ENCODE measurements at regions not wholly inside any gene's neighbourhood (a gene's known extent, or its start where the extent isn't known, plus 50 kb on each side); places are given as distances from the start of the nearest gene placed in this dataset.

GRCh38 chr1:22319608-22320007 is 132.0 kb upstream of the ZBTB40 start:
- Histone ChIP-seq H3K27me3 (ENCODE audit: control insufficient read depth, insufficient read depth, low read length) (peaks cover 5% of the 10 kb centered on the region), H3K4me3 (ENCODE audit: low read depth, low read length) (no peak overlapping the region), H3K36me3 (ENCODE audit: control insufficient read depth, insufficient read depth, low read length) (no peaks in the 10 kb centered on the region)
- no peak for FAIRE-seq
- DNase-seq (ENCODE audit: low read depth), result no peak
- no peak for TF ChIP-seq CTCF (IDR thresholded peaks at IDR 0.05; ENCODE audit: insufficient read depth, low read length, severe bottlenecking)

GRCh38 chr1:22320587-22321344 is 130.9 kb upstream of the ZBTB40 start:
- TF ChIP-seq CTCF (IDR thresholded peaks at IDR 0.05; ENCODE audit: insufficient read depth, low read length, severe bottlenecking), result no peak
- H3K4me3 ChIP-seq (ENCODE audit: low read depth, low read length), result no peak overlapping the region
- DNase-seq (ENCODE audit: low read depth) (no peak), FAIRE-seq (no peak)
- H3K27me3 ChIP-seq (ENCODE audit: control insufficient read depth, insufficient read depth, low read length), result peaks cover 7% of the 10 kb centered on the region
- no peaks in the 10 kb centered on the region for H3K36me3 ChIP-seq (ENCODE audit: control insufficient read depth, insufficient read depth, low read length)

DNA sequence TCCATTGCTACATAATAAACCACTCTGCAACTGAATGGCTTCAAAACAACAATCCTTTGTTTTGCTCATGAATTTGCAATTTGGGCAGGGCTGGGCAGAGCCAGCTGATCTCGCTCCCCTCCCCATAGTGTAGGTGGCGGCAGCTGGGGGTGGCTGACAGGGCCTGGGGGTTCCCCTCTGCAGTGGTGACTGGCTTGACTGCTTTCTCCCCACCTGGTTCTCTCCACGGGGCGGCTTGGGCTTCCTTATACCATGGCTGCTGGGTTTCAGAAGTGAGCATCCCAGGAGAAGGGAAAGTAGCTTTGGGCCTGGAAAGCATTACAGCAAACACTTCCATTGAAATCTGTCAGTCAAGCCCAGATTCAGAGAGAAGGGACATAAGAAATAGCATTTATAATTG is 129.7 kb upstream of the ZBTB40 start:
- FAIRE-seq, result no peak
- Histone ChIP-seq H3K36me3 (ENCODE audit: control insufficient read depth, insufficient read depth, low read length) (no peaks in the 10 kb centered on the region), H3K4me3 (ENCODE audit: low read depth, low read length) (no peak overlapping the region), H3K27me3 (ENCODE audit: control insufficient read depth, insufficient read depth, low read length) (peaks cover 7% of the 10 kb centered on the region)
- no peak for TF ChIP-seq CTCF (IDR thresholded peaks at IDR 0.05; ENCODE audit: insufficient read depth, low read length, severe bottlenecking)
- DNase-seq (ENCODE audit: low read depth), result no peak

DNA sequence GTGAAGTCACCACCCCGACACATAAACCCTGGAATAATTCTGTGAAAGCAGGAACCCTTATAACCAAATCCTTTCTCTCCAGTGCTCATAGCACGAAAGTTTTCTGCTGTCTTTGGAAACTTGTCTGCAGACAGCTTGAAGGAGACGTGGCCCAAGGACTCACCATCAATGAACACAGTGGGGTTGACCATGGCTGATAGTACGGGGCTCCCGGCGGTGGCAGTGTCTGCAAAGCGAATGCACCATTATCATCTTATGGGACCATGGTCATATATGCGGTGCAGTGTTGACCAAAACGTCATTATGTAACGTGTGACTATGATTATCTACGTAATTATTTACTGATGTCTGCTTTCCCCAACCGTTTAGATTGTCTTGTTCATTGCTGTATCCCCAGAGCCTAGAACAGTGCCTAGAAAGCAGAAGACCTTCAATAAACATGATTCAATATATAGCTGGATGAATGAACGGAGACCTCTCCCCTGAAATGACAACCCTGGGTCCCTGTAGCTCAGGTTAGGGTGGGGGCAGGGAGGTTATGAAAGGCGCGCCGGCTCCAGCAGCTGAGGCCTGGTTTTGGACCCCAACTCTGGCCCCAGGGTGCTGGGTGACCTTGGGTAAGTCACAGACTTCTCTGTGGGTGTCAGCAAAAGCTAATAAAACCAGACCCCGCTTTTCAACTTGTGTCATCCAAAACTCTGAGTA is 128.4 kb upstream of the ZBTB40 start:
- no peak for TF ChIP-seq CTCF (IDR thresholded peaks at IDR 0.05; ENCODE audit: insufficient read depth, low read length, severe bottlenecking)
- Histone ChIP-seq H3K36me3 (ENCODE audit: control insufficient read depth, insufficient read depth, low read length) (no peaks in the 10 kb centered on the region), H3K4me3 (ENCODE audit: low read depth, low read length) (no peak overlapping the region), H3K27me3 (ENCODE audit: control insufficient read depth, insufficient read depth, low read length) (peaks cover 8% of the 10 kb centered on the region)
- no peak for DNase-seq (ENCODE audit: low read depth)
- FAIRE-seq, result no peak

DNA sequence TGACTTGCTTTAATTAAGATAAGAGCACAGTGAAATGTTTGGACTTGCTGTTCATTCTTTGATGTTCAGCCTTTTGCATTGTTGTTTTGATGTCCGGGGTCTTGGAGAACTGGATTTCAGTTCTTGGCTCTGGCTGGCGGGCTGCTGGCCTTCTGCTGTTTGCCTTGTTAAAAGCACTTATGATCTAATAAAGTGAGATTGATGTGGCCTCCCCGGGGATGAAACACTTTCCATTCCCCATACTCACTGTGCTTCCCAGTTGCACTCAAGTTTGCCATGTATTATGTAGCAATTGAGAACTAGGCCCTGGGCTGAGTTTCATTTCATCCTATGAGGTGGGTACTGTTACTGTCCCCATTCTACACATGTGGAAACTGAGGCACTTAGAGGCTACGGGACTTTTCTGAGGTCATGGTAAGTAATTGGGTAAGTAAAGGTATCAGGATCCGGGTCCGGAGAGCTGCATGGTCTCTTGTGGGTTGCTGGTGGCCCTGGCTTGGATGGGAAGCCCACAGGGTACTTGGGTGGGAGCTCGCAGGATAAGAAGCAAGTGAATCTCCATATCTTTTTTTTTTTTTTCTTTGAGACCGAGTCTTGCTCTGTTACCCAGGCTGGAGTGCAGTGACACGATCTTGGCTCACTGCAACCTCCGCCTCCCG is 127.7 kb upstream of the ZBTB40 start:
- no peak for TF ChIP-seq CTCF (IDR thresholded peaks at IDR 0.05; ENCODE audit: insufficient read depth, low read length, severe bottlenecking)
- no peak for DNase-seq (ENCODE audit: low read depth)
- FAIRE-seq, result no peak

More for the DNA sequence above, 127.7 kb upstream of the ZBTB40 start:
- Histone ChIP-seq H3K4me3 (ENCODE audit: low read depth, low read length) (no peak overlapping the region), H3K36me3 (ENCODE audit: control insufficient read depth, insufficient read depth, low read length) (no peaks in the 10 kb centered on the region), H3K27me3 (ENCODE audit: control insufficient read depth, insufficient read depth, low read length) (peaks cover 14% of the 10 kb centered on the region)
